SJSA1 (cell line): ENCODE measurements at regions not wholly inside any gene's neighbourhood (a gene's known extent, or its start where the extent isn't known, plus 50 kb on each side); places are given as distances from the start of the nearest gene placed in this dataset.
A peak's percentile ranks its signal among the peaks of the same experiment; 100 is the strongest.
"Not testable (repeated sequence)": the region's sequence is repeated elsewhere in the genome, so short reads cannot be mapped to it uniquely, and the experiment has no call there.

Experiments
- DNase-seq, 2 experiments: peaks; one replicate each; pipeline ENCODE4 v3.0.0-alpha.2; 2015 to 2020; ENCODE audit warnings: low spot score in 2 of 2, low read depth in 1 of 2
- H3K27ac ChIP-seq: fragments of 250-450 bp; sonication (Bioruptor Pico); 2 replicates; pipeline ENCODE4 v1.5.1; 2020; ENCODE audit warnings: mild to moderate bottlenecking, moderate library complexity
- H3K27me3 ChIP-seq: fragments of 250-450 bp; sonication (Bioruptor Pico); replicated peaks from 2 replicates; pipeline ENCODE4 v1.5.1; 2020; ENCODE audit warnings: mild to moderate bottlenecking, moderate library complexity
- H3K36me3 ChIP-seq: fragments of 250-450 bp; sonication (Bioruptor Pico); 2 replicates; pipeline ENCODE4 v1.5.1; 2020; ENCODE audit warnings: mild to moderate bottlenecking
- H3K4me1 ChIP-seq: fragments of 250-450 bp; sonication (Bioruptor Pico); replicated peaks from 2 replicates; pipeline ENCODE4 v1.6.1; 2021; ENCODE audit warnings: mild to moderate bottlenecking
- H3K4me3 ChIP-seq: fragments of 250-450 bp; sonication (Bioruptor Pico); 2 replicates; pipeline ENCODE4 v1.5.1; 2020; ENCODE audit warnings: mild to moderate bottlenecking
- H3K9me3 ChIP-seq: fragments of 250-450 bp; sonication (Bioruptor Pico); replicated peaks from 2 replicates; pipeline ENCODE4 v1.5.1; 2020; ENCODE audit warnings: mild to moderate bottlenecking

GRCh38 chr7:97928844-97929243 is 56.6 kb upstream of the ASNS start:
- H3K27me3 ChIP-seq, DNase-seq, H3K9me3 ChIP-seq, H3K4me1 ChIP-seq, H3K27ac ChIP-seq, H3K36me3 ChIP-seq, H3K4me3 ChIP-seq: not testable (repeated sequence)

- DNase-seq: peak in 1 of 2 experiments; percentile 52
- not testable (repeated sequence) for H3K4me3 ChIP-seq, H3K27me3 ChIP-seq, H3K9me3 ChIP-seq, H3K36me3 ChIP-seq, H3K4me1 ChIP-seq, H3K27ac ChIP-seq
Measured at GRCh38 chr7:97927790-97928748, 55.9 kb upstream of the ASNS start.
